Astrocyte (in vitro differentiated cells and primary cell): ENCODE measurements at regions not wholly inside any gene's neighbourhood (a gene's known extent, or its start where the extent isn't known, plus 50 kb on each side); places are given as distances from the start of the nearest gene placed in this dataset.

Source experiments
- DNase-seq: peaks from one replicate; pipeline ENCODE4 v3.0.0-alpha.2; 2010; ENCODE audit warnings: low read depth
- FAIRE-seq: peaks from 2 replicates; lab custom pipeline; 2011; peaks lifted over from hg19 to GRCh38; lab: Jason Lieb, UNC
- H2AFZ ChIP-seq: 2 replicates; pipeline ENCODE4 v1.6.0; 2012; ENCODE audit warnings: low read depth, low read length, inconsistent platforms
- H3K27ac ChIP-seq: 2 replicates; pipeline ENCODE4 v1.5.1; 2011; ENCODE audit warnings: low read depth, low read length, inconsistent platforms
- H3K27me3 ChIP-seq: 2 replicates; pipeline ENCODE4 v1.6.0; 2011; ENCODE audit warnings: low read length, inconsistent platforms; ENCODE audit not compliant: insufficient read depth
- H3K36me3 ChIP-seq: 2 replicates; pipeline ENCODE4 v1.5.1; 2011; ENCODE audit warnings: low read length, inconsistent platforms; ENCODE audit not compliant: insufficient read depth
- H3K4me1 ChIP-seq: 2 replicates; pipeline ENCODE4 v1.5.1; 2011; ENCODE audit warnings: low read length, inconsistent platforms; ENCODE audit not compliant: insufficient read depth
- H3K4me2 ChIP-seq: 2 replicates; pipeline ENCODE4 v1.6.0; 2012; ENCODE audit warnings: low read length, inconsistent platforms
- H3K4me3 ChIP-seq: 2 replicates; pipeline ENCODE4 v1.5.1; 2011; ENCODE audit warnings: low read depth, mild to moderate bottlenecking, low read length, inconsistent platforms; ENCODE audit not compliant: insufficient read depth
- H3K79me2 ChIP-seq: 2 replicates; pipeline ENCODE4 v1.6.0; 2012; ENCODE audit warnings: mild to moderate bottlenecking, low read length, inconsistent platforms; ENCODE audit not compliant: insufficient read depth
- H3K9ac ChIP-seq: 2 replicates; pipeline ENCODE4 v1.6.0; 2012; ENCODE audit warnings: mild to moderate bottlenecking, low read length, inconsistent platforms
- H3K9me3 ChIP-seq: 2 replicates; pipeline ENCODE4 v1.5.1; 2012; ENCODE audit warnings: low read depth, mild to moderate bottlenecking, low read length, inconsistent platforms; ENCODE audit not compliant: insufficient read depth
- H4K20me1 ChIP-seq: 2 replicates; pipeline ENCODE4 v1.6.0; 2012; ENCODE audit warnings: low read length, inconsistent platforms; ENCODE audit not compliant: insufficient read depth
- H3K27ac Mint-ChIP-seq: one replicate; pipeline ENCODE4 v1.8.0; 2021; ENCODE audit warnings: mild to moderate bottlenecking, mixed read lengths; ENCODE audit not compliant: unreplicated experiment
- H3K27me3 Mint-ChIP-seq: one replicate; pipeline ENCODE4 v1.8.0; 2021; ENCODE audit warnings: low read depth, mixed read lengths; ENCODE audit not compliant: unreplicated experiment
- H3K36me3 Mint-ChIP-seq: one replicate; pipeline ENCODE4 v1.8.0; 2021; ENCODE audit warnings: low read depth, mixed read lengths; ENCODE audit not compliant: unreplicated experiment
- H3K4me1 Mint-ChIP-seq: one replicate; pipeline ENCODE4 v1.8.0; 2021; ENCODE audit warnings: low read depth, mixed read lengths; ENCODE audit not compliant: unreplicated experiment
- H3K4me3 Mint-ChIP-seq: one replicate; pipeline ENCODE4 v1.8.0; 2021; ENCODE audit warnings: mild to moderate bottlenecking, moderate library complexity, mixed read lengths; ENCODE audit not compliant: unreplicated experiment
- H3K9me3 Mint-ChIP-seq: one replicate; pipeline ENCODE4 v1.8.0; 2021; ENCODE audit warnings: mild to moderate bottlenecking, mixed read lengths; ENCODE audit not compliant: unreplicated experiment
- EZH2 ChIP-seq: IDR thresholded peaks from 2 replicates; pipeline ENCODE4 v1.6.1; 2012; ENCODE audit warnings: mild to moderate bottlenecking, low read length, inconsistent platforms; ENCODE audit not compliant: insufficient read depth
- TF ChIP-seq, protein P1 (sequence below): IDR thresholded peaks from 2 replicates; pipeline ENCODE4 v1.5.1; 2011; ENCODE audit warnings: low read depth, mild to moderate bottlenecking, inconsistent platforms, low read length, moderate library complexity; ENCODE audit not compliant: insufficient read depth

DNA sequence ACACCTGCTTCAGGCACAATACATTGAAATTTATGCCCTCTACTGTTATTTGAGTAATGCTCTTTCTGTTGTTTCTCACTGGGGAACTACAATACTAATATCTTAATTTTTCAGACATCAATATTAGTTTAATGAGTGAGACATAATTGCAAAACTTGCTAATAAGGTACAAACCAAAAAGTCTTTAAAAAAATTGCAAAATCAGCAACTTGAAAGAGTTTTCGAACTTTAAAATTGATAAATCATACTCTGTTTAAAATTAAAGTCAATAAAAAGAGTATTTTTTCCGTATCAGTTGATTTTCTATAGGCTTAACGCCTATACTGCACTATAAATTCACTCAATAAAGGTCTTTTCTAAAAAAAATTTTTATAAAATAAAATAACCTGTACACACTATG, 1735.9 kb upstream of the SEL1L start:
- FAIRE-seq (no peak), DNase-seq (no peak)
- Histone ChIP-seq H3K36me3 (no peaks in the 10 kb centered on the region), H3K4me3 (no peak overlapping the region), H3K9me3 (no peaks in the 10 kb centered on the region), H4K20me1 (no peaks in the 10 kb centered on the region), H3K9ac (no peak overlapping the region), H3K79me2 (no peaks in the 10 kb centered on the region), H3K27ac (no peak overlapping the region), H3K4me2 (no peak overlapping the region), H3K27me3 (no peaks in the 10 kb centered on the region), H3K4me1 (no peaks in the 10 kb centered on the region), H2AFZ (no peak overlapping the region)
- Mint-ChIP-seq H3K27me3 (no peaks in the 10 kb centered on the region), H3K36me3 (no peaks in the 10 kb centered on the region), H3K4me3 (no peak overlapping the region), H3K27ac (no peak overlapping the region), H3K9me3 (no peaks in the 10 kb centered on the region), H3K4me1 (no peaks in the 10 kb centered on the region)
- TF ChIP-seq EZH2: no peak
- TF ChIP-seq, protein P1, sequence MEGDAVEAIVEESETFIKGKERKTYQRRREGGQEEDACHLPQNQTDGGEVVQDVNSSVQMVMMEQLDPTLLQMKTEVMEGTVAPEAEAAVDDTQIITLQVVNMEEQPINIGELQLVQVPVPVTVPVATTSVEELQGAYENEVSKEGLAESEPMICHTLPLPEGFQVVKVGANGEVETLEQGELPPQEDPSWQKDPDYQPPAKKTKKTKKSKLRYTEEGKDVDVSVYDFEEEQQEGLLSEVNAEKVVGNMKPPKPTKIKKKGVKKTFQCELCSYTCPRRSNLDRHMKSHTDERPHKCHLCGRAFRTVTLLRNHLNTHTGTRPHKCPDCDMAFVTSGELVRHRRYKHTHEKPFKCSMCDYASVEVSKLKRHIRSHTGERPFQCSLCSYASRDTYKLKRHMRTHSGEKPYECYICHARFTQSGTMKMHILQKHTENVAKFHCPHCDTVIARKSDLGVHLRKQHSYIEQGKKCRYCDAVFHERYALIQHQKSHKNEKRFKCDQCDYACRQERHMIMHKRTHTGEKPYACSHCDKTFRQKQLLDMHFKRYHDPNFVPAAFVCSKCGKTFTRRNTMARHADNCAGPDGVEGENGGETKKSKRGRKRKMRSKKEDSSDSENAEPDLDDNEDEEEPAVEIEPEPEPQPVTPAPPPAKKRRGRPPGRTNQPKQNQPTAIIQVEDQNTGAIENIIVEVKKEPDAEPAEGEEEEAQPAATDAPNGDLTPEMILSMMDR: no peak

DNA sequence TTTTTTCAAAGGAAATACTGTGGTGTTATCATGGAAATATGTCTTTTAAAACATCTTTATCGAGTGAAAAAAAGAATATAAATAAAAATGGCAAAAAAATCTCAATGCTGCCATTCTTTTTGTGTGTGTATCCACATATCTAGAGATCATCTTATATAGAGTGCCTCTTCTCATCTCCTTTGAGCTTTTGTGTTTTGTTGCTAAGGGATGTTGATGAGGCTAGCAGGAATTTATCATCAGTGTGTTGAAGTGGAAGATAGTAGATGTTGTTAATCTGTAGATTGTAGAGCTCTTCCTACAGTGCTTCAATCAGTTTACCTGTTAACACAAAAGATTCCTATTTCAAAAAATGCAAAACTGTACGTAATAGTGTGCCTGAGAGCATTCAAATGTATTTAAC, 1738.0 kb upstream of the SEL1L start:
- TF ChIP-seq EZH2: no peak
- TF ChIP-seq, protein P1: no peak
- no peaks in the 10 kb centered on the region for H3K9me3 Mint-ChIP-seq
- Histone ChIP-seq H3K9me3 (no peaks in the 10 kb centered on the region), H3K4me1 (no peaks in the 10 kb centered on the region), H2AFZ (no peak overlapping the region), H3K9ac (no peak overlapping the region), H3K27me3 (no peaks in the 10 kb centered on the region), H4K20me1 (no peaks in the 10 kb centered on the region), H3K27ac (no peak overlapping the region), H3K4me3 (no peak overlapping the region), H3K79me2 (no peaks in the 10 kb centered on the region), H3K4me2 (no peak overlapping the region), H3K36me3 (no peaks in the 10 kb centered on the region)
- H3K27ac Mint-ChIP-seq: no peak overlapping the region
- no peaks in the 10 kb centered on the region for H3K4me1 Mint-ChIP-seq
- H3K27me3 Mint-ChIP-seq: no peaks in the 10 kb centered on the region
- FAIRE-seq (no peak), DNase-seq (no peak)
- no peak overlapping the region for H3K4me3 Mint-ChIP-seq
- H3K36me3 Mint-ChIP-seq: no peaks in the 10 kb centered on the region

DNA sequence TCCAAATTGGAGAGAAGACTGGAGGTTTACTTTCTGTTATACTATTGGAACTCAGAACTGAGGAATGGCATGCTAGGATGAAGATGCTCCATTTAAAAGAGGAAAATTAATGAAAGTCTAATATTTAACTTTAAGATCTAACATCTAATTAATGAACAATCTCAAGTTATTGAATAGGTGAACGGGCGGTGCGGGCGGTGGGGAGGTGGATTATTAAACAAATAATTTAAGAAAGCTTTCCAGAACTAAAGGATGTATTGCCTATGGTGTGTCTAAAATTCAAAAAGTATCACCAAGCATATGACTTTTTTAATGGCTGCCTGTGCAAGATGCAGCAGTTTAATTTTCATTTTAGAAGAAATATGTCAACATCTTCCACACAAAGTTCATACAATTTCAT, 1747.1 kb upstream of the SEL1L start:
- Histone ChIP-seq H3K4me1 (no peaks in the 10 kb centered on the region), H4K20me1 (no peaks in the 10 kb centered on the region), H3K36me3 (no peaks in the 10 kb centered on the region), H3K9me3 (no peaks in the 10 kb centered on the region), H3K27me3 (no peaks in the 10 kb centered on the region), H3K4me2 (no peak overlapping the region), H2AFZ (no peak overlapping the region), H3K9ac (no peak overlapping the region), H3K27ac (no peak overlapping the region), H3K4me3 (no peak overlapping the region), H3K79me2 (no peaks in the 10 kb centered on the region)
- H3K36me3 Mint-ChIP-seq: no peaks in the 10 kb centered on the region
- FAIRE-seq: no peak
- TF ChIP-seq, protein P1: no peak
- no peak for TF ChIP-seq EZH2
- H3K27me3 Mint-ChIP-seq: no peaks in the 10 kb centered on the region
- H3K27ac Mint-ChIP-seq: no peak overlapping the region
- peaks cover 3% of the 10 kb centered on the region for H3K4me1 Mint-ChIP-seq
- H3K4me3 Mint-ChIP-seq: no peak overlapping the region
- no peak for DNase-seq
- H3K9me3 Mint-ChIP-seq: no peaks in the 10 kb centered on the region
